BLaER1 treated with 17β-estradiol and CSF1 and Interleukin-3, amounts not matched to agents 10 nM and 100 nM (cell line): ENCODE measurements at regions not wholly inside any gene's neighbourhood (a gene's known extent, or its start where the extent isn't known, plus 50 kb on each side); places are given as distances from the start of the nearest gene placed in this dataset.

Source experiments
- H3K27ac ChIP-seq, 11 experiments: shearing (Covaris generic); formaldehyde crosslinking; 2 replicates each; pipeline ENCODE4 v1.8.1; 2022
- H3K27me3 ChIP-seq, 11 experiments: shearing (Covaris generic); formaldehyde crosslinking; 2 replicates each; pipeline ENCODE4 v1.8.1; 2022
- H3K36me3 ChIP-seq, 11 experiments: shearing (Covaris generic); formaldehyde crosslinking; 2 replicates each; pipeline ENCODE4 v1.8.1; 2022
- H3K4me1 ChIP-seq, 10 experiments: shearing (Covaris generic); formaldehyde crosslinking; 2 replicates each; pipeline ENCODE4 v1.8.1; 2022
- H3K4me2 ChIP-seq, 11 experiments: shearing (Covaris generic); formaldehyde crosslinking; 2 replicates each; pipeline ENCODE4 v1.8.1; 2022
- H3K4me3 ChIP-seq, 10 experiments: shearing (Covaris generic); formaldehyde crosslinking; 2 replicates each; pipeline ENCODE4 v1.8.1; 2022
- H3K9ac ChIP-seq, 11 experiments: shearing (Covaris generic); formaldehyde crosslinking; 2 replicates each; pipeline ENCODE4 v1.8.1; 2022
- H3K9me3 ChIP-seq, 11 experiments: shearing (Covaris generic); formaldehyde crosslinking; replicated peaks in 1 of 11; 2 replicates each; pipeline ENCODE4 v1.8.1; 2022
- H4K20me1 ChIP-seq, 11 experiments: shearing (Covaris generic); formaldehyde crosslinking; 2 replicates each; pipeline ENCODE4 v1.8.1; 2022
- Cebpa-rat ChIP-seq, 11 experiments: shearing (Covaris generic); IDR thresholded peaks; 2 replicates each; pipeline ENCODE4 v1.8.1; 2022

DNA sequence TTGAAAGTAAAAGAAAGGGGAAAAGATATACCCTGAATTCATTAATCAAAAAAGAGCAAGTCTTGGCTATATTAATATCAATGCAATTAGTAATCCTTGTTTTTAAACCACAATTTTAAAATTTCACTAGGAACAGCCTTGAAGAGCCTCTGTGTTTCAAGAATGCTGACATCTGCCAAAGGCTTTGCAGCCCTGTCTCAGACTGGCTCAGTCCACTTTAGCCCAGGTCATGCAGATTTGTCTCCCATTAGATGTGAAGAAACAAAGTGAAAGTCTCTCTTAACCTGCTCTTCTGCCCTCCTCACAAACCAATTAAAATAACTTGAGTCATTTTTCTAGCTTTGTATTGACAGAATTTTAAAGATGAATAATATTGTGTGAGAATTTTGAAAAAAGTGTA is 102.7 kb upstream of the CARMIL1 start:
- H3K27me3 ChIP-seq, result no peaks in the 10 kb centered on the region
- TF ChIP-seq Cebpa-rat (IDR thresholded peaks at IDR 0.05), result no peak
- H3K27ac ChIP-seq, result no peak overlapping the region
- no peak overlapping the region for H3K4me2 ChIP-seq
- no peak overlapping the region for H3K4me3 ChIP-seq
- peaks cover 17 to 73% (median 26%) of the 10 kb centered on the region in 10 experiments for H3K4me1 ChIP-seq
- peaks cover 0 to 8% (median 0%) of the 10 kb centered on the region in 11 experiments; a peak in 4 of 22 replicates for H3K9me3 ChIP-seq
- H4K20me1 ChIP-seq, result no peaks in the 10 kb centered on the region
- H3K9ac ChIP-seq, result no peak overlapping the region
- no peaks in the 10 kb centered on the region for H3K36me3 ChIP-seq

DNA sequence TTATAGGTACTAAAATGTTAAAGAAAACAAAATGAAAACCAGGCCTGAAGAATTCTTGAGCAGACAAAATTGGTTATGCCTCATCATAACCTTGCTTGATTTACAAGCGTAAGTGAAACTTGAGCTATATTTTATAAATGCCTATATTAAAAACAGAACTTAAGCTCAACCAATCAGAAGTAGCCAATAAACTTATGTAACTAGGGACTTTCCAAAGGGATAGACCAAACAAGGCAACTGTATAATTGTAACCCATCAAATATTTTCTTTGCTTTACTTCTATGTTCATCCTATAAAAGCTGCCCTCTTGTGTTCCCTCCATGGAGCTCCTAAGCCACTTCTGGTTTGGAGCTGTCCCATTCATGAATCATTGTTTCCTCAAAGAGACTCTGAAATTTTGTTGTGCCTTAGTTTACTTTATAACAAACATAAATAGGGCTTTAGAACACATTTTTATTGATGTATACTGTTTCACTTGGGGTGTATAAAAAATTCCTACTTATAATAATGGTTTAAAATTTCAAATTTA is 101.6 kb upstream of the CARMIL1 start:
- peak overlapping the region in 4 of 11 experiments; percentile 67 to 91 (median 82); a peak in 6 of 22 replicates for H3K4me2 ChIP-seq
- no peaks in the 10 kb centered on the region for H3K36me3 ChIP-seq
- no peak overlapping the region for H3K9ac ChIP-seq
- peak overlapping the region in 2 of 11 experiments; percentile 68 to 77; a peak in 3 of 22 replicates for H3K27ac ChIP-seq
- H3K9me3 ChIP-seq, result peaks cover 0 to 8% (median 0%) of the 10 kb centered on the region in 11 experiments; a peak in 4 of 22 replicates
- H3K27me3 ChIP-seq, result no peaks in the 10 kb centered on the region
- no peak overlapping the region for H3K4me3 ChIP-seq
- H3K4me1 ChIP-seq, result peaks cover 17 to 78% (median 26%) of the 10 kb centered on the region in 10 experiments
- TF ChIP-seq Cebpa-rat (IDR thresholded peaks at IDR 0.05), result no peak
- H4K20me1 ChIP-seq, result no peaks in the 10 kb centered on the region

DNA sequence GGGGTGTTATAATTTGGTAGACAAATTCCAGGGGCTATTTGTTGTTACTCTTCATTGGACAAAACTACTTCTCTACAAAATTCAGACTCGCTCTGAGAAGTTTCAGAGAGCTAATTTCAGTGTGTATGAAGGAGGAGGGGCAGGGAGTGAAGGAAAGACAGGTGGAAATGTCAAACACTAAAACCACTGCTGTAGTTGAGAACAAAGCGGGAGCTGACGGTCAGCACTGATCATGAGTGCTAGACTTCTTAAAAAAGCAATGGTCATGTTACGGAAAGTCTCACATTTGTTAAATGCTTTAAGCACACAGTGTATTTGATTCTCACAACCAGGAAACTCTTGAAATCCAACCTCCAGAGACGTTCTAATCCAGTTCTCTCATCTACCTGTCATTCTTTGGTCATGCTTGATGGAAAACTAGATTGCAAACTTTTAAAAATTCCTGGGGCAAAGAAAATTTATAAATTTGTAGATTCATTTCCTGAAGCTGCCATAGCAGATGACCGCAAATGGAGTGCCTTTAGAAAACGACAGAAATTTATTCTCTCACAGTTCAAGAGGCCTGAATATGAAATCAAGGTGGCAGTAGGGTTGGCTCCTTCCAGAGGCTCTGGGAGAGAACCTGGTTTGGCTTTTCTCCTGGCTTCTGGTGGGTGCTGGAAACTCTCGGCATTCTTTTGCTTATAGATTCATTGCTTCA is 100.7 kb upstream of the CARMIL1 start:
- Histone ChIP-seq H3K4me1 (peaks cover 17 to 71% (median 26%) of the 10 kb centered on the region in 10 experiments), H3K4me2 (peak overlapping the region; percentile 67 to 91 (median 74)), H3K9ac (peak overlapping the region in 5 of 11 experiments; percentile 1 to 55 (median 44); a peak in 8 of 22 replicates), H3K9me3 (peaks cover 0 to 8% (median 0%) of the 10 kb centered on the region in 11 experiments; a peak in 4 of 22 replicates), H4K20me1 (no peaks in the 10 kb centered on the region), H3K36me3 (no peaks in the 10 kb centered on the region), H3K27me3 (no peaks in the 10 kb centered on the region), H3K4me3 (peak overlapping the region in 3 of 10 experiments; percentile 1 to 25 (median 10); a peak in 3 of 20 replicates), H3K27ac (peak overlapping the region; percentile 11 to 77 (median 56); a peak in 19 of 22 replicates)
- no peak for TF ChIP-seq Cebpa-rat (IDR thresholded peaks at IDR 0.05)

DNA sequence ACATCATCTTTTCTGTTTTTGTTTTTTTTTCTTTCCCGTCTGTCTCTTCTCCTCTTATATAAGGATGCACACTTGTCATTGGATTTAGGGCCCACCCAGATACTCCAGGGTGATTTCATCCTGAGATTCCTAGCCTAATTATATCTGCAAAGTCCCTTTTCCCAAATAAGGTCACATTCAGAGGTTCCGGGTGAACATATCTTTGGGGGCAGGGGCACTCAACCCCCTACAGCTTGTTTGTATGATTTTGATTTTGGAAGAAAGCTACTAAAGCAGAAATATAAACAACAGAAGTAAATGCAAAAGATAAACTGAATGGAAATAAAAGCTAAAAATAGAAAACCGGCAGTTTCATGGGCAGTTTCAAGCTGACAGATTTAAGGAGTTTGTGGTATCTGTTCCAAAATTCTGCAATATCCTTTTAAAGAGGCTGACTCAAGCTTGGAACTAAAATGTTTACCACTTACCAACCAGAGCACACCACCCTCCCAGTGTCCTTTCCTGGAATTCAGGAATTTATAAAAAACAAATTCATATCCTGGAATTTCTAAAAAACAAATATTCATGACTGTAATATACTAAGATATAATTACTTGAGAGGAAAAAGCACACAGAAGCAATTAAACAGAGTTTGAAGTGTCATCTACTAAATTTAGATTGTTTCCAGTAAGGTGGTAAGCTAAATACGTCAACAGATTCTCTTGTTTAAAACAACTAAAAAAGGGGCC is 100.0 kb upstream of the CARMIL1 start:
- peaks cover 0 to 8% (median 0%) of the 10 kb centered on the region in 11 experiments; a peak in 4 of 22 replicates for H3K9me3 ChIP-seq
- H3K36me3 ChIP-seq, result no peaks in the 10 kb centered on the region
- H3K27me3 ChIP-seq, result no peaks in the 10 kb centered on the region
- H4K20me1 ChIP-seq, result no peaks in the 10 kb centered on the region
- peaks cover 17 to 64% (median 24%) of the 10 kb centered on the region in 10 experiments for H3K4me1 ChIP-seq
- H3K4me2 ChIP-seq, result peak overlapping the region; percentile 67 to 91 (median 74)
- peak overlapping the region in 3 of 10 experiments; percentile 1 to 25 (median 10); a peak in 3 of 20 replicates for H3K4me3 ChIP-seq
- peak overlapping the region in 6 of 11 experiments; percentile 1 to 55 (median 40); a peak in 9 of 22 replicates for H3K9ac ChIP-seq
- no peak for TF ChIP-seq Cebpa-rat (IDR thresholded peaks at IDR 0.05)
- H3K27ac ChIP-seq, result peak overlapping the region; percentile 11 to 77 (median 56); a peak in 19 of 22 replicates

DNA sequence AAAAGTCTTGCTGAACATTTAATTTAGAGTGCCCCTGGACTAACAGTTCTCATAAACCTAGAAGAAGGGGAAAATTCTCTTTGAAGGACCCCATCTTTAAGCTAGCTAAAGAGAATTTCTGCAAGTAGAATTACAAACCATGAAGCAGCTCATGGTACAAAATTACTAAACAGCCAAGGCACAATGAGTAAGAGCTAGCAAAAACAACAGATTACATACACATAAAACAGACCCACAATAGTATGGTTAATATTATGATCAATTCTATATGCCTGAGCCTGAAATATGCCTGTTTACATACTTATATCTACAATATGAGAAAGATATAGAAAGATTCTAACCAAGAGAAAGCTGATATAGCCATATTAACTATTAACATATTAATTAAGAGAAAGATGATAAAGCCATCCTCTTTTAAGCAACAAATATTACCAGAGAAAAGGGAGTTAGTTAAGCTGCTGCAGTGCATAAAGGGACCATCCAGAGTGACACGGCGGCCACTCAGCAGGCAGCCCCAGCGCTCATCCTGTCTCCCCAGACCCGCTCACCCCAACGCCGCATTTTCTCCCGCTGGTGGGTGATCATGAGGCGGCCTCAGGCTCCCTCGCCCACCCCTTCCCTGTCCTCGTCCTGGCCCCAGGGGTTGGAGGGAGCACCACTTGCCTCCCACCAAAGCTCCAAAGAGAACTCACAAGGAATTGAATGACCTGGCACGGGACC is 98.4 kb upstream of the CARMIL1 start:
- H3K9me3 ChIP-seq, result peaks cover 0 to 8% (median 0%) of the 10 kb centered on the region in 11 experiments; a peak in 4 of 22 replicates
- no peak for TF ChIP-seq Cebpa-rat (IDR thresholded peaks at IDR 0.05)
- H3K27me3 ChIP-seq, result no peaks in the 10 kb centered on the region
- H3K9ac ChIP-seq, result no peak overlapping the region
- no peak overlapping the region for H3K4me3 ChIP-seq
- no peaks in the 10 kb centered on the region for H4K20me1 ChIP-seq
- no peaks in the 10 kb centered on the region for H3K36me3 ChIP-seq
- H3K4me1 ChIP-seq, result peaks cover 17 to 48% (median 22%) of the 10 kb centered on the region in 10 experiments
- H3K4me2 ChIP-seq, result peak overlapping the region in 4 of 11 experiments; percentile 16 to 91 (median 48); a peak in 3 of 22 replicates
- peak overlapping the region in 5 of 11 experiments; percentile 19 to 77 (median 67); a peak in 7 of 22 replicates for H3K27ac ChIP-seq

DNA sequence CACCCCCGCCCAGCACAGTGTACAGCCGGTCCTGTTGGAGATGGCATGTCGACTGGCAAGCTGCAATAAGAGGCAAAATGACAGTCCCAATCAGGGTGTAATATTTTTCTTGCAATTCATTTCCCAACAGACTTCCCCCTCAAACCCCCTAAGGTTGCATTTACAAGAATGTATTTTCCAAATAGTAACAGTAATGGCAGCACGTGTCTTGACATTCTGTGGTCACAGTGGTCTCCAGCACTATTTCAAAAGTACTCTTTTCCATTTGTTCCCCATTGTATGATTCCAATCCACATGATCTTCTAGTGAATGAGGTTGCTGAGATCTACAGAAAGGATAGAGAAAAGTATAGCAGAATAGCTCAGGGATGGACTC is 97.8 kb upstream of the CARMIL1 start:
- Histone ChIP-seq H3K27me3 (no peaks in the 10 kb centered on the region), H3K4me1 (peaks cover 17 to 42% (median 22%) of the 10 kb centered on the region in 10 experiments), H3K4me3 (no peak overlapping the region), H3K27ac (peak overlapping the region in 2 of 11 experiments; percentile 17 to 47; a peak in 2 of 22 replicates), H4K20me1 (no peaks in the 10 kb centered on the region), H3K4me2 (peak overlapping the region in 4 of 11 experiments; percentile 5 to 20 (median 17); a peak in 3 of 22 replicates), H3K9ac (no peak overlapping the region), H3K9me3 (peaks cover 0 to 8% (median 0%) of the 10 kb centered on the region in 11 experiments; a peak in 4 of 22 replicates), H3K36me3 (no peaks in the 10 kb centered on the region)
- no peak for TF ChIP-seq Cebpa-rat (IDR thresholded peaks at IDR 0.05)

DNA sequence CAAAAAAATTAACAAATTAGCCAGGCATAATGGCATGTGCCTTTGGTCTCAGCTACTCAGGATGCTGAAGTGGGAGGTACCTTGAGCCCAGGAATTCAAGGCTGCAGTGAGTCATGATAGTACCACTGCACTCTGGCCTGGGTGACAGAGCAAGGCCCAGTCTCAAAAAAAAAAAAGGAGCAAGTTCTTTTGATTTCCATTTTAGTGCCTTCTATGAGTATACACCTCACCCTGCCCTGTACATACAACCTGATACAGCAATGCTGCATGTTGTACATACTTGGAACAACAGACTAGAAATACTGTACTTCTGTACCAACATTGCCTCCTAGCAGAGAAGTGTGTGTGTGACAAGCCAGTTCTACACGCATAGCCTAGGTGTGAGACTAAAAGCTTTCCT is 97.3 kb upstream of the CARMIL1 start:
- Histone ChIP-seq H3K27me3 (no peaks in the 10 kb centered on the region), H4K20me1 (no peaks in the 10 kb centered on the region), H3K27ac (peak overlapping the region in 1 of 11 experiments; percentile 10; a peak in 1 of 22 replicates), H3K4me1 (peaks cover 17 to 39% (median 22%) of the 10 kb centered on the region in 10 experiments), H3K4me3 (no peak overlapping the region), H3K9ac (no peak overlapping the region), H3K4me2 (peak overlapping the region in 1 of 11 experiments; percentile 16; a peak in 1 of 22 replicates), H3K36me3 (no peaks in the 10 kb centered on the region), H3K9me3 (peaks cover 0 to 8% (median 0%) of the 10 kb centered on the region in 11 experiments; a peak in 4 of 22 replicates)
- TF ChIP-seq Cebpa-rat (IDR thresholded peaks at IDR 0.05), result no peak

DNA sequence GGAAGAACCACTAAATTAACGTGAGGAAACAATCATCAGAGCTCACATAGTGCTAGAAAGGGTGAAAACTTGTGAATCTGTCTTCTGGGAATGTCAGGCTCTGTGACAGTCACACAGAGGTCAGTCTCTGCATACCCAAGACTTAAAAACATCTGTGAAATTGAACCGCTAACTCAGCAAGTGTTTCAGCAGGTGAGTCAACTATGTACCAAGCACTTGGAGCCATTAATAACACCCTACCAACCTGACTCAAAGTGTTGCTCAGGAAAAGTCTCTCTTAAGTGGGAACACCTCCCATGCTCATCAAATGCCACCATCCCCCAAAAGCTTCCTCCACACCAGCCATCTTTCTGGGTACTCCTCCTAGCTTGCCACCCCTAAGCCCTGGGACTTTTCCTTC is 92.3 kb upstream of the CARMIL1 start:
- no peak for TF ChIP-seq Cebpa-rat (IDR thresholded peaks at IDR 0.05)
- no peaks in the 10 kb centered on the region for H3K27me3 ChIP-seq
- H3K4me3 ChIP-seq, result no peak overlapping the region
- H3K4me2 ChIP-seq, result no peak overlapping the region
- no peaks in the 10 kb centered on the region for H3K9me3 ChIP-seq
- H4K20me1 ChIP-seq, result no peaks in the 10 kb centered on the region
- peaks cover 0 to under 1% (median 0%) of the 10 kb centered on the region in 10 experiments; a peak in 2 of 20 replicates for H3K4me1 ChIP-seq
- no peak overlapping the region for H3K9ac ChIP-seq
- H3K36me3 ChIP-seq, result no peaks in the 10 kb centered on the region
- H3K27ac ChIP-seq, result no peak overlapping the region
